ENCODE measurements at regions not wholly inside any gene's neighbourhood (a gene's known extent, or its start where the extent isn't known, plus 50 kb on each side); places are given as distances from the start of the nearest gene placed in this dataset.
"Not testable (repeated sequence)": the region's sequence is repeated elsewhere in the genome, so short reads cannot be mapped to it uniquely, and the experiment has no call there.

- peak; percentile 19 to 41 for DNase-seq (ENCODE audit: low read depth in 2 of 2)
Observed at GRCh38 chr4:9604031-9604892, 160.0 kb downstream of the DEFB131A start.

GRCh38 chr4:9604893-9605190 lies 160.6 kb downstream of the DEFB131A start:
- DNase-seq (ENCODE audit: low read depth in 2 of 2), result not testable (repeated sequence)

- no peak for DNase-seq (ENCODE audit: low read depth in 2 of 2)
Observed at GRCh38 chr4:9608300-9608699, 164.1 kb downstream of the DEFB131A start.

- not testable (repeated sequence) for DNase-seq (ENCODE audit: low read depth in 2 of 2)
Observed at GRCh38 chr4:9610321-9610720, 166.1 kb downstream of the DEFB131A start.

- DNase-seq (ENCODE audit: low read depth in 2 of 2), result no peak
Observed at GRCh38 chr4:9611101-9611500, 166.9 kb downstream of the DEFB131A start.

- not testable (repeated sequence) for DNase-seq (ENCODE audit: low read depth in 2 of 2)
Observed at GRCh38 chr4:9636411-9636810, 145.0 kb upstream of the DRD5 start.

GRCh38 chr4:9659678-9660077 lies 121.8 kb upstream of the DRD5 start:
- DNase-seq (ENCODE audit: low read depth in 2 of 2), result not testable (repeated sequence)

GRCh38 chr4:9660955-9661354 lies 120.5 kb upstream of the DRD5 start:
- DNase-seq (ENCODE audit: low read depth in 2 of 2), result not testable (repeated sequence)

- DNase-seq (ENCODE audit: low read depth in 2 of 2), result not testable (repeated sequence)
Observed at GRCh38 chr4:9670725-9671124, 110.7 kb upstream of the DRD5 start.

- DNase-seq (ENCODE audit: low read depth in 2 of 2), result not testable (repeated sequence)
Observed at GRCh38 chr4:9677357-9677756, 104.1 kb upstream of the DRD5 start.

- no peak for DNase-seq (ENCODE audit: low read depth in 2 of 2)
Observed at GRCh38 chr4:9679704-9680478, 101.5 kb upstream of the DRD5 start.

GRCh38 chr4:9683174-9683573 lies 98.3 kb upstream of the DRD5 start:
- not testable (repeated sequence) for DNase-seq (ENCODE audit: low read depth in 2 of 2)

GRCh38 chr4:9685016-9685415 lies 96.4 kb upstream of the DRD5 start:
- not testable (repeated sequence) for DNase-seq (ENCODE audit: low read depth in 2 of 2)

- DNase-seq (ENCODE audit: low read depth in 2 of 2), result no peak
Observed at GRCh38 chr4:9685692-9686091, 95.7 kb upstream of the DRD5 start.

GRCh38 chr4:9690636-9691237 lies 90.7 kb upstream of the DRD5 start:
- DNase-seq (ENCODE audit: low read depth in 2 of 2), result not testable (repeated sequence)

- DNase-seq (ENCODE audit: low read depth in 2 of 2), result peak; percentile 84 to 88
Observed at GRCh38 chr4:9691238-9692065, 90.0 kb upstream of the DRD5 start.

- not testable (repeated sequence) for DNase-seq (ENCODE audit: low read depth in 2 of 2)
Observed at GRCh38 chr4:9692791-9693491, 88.5 kb upstream of the DRD5 start.

- not testable (repeated sequence) for DNase-seq (ENCODE audit: low read depth in 2 of 2)
Observed at GRCh38 chr4:9694403-9694802, 87.0 kb upstream of the DRD5 start.

GRCh38 chr4:9695994-9696393 lies 85.4 kb upstream of the DRD5 start:
- DNase-seq (ENCODE audit: low read depth in 2 of 2), result peak in 1 of 2 donors; percentile 1

- DNase-seq (ENCODE audit: low read depth in 2 of 2), result not testable (repeated sequence)
Observed at GRCh38 chr4:9696561-9696960, 84.9 kb upstream of the DRD5 start.

- not testable (repeated sequence) for DNase-seq (ENCODE audit: low read depth in 2 of 2)
Observed at GRCh38 chr4:9702019-9702418, 79.4 kb upstream of the DRD5 start.

Data from stimulated activated CD8-positive, alpha-beta memory T cell treated with anti-CD3 and anti-CD28 coated beads, Interleukin-15, amount 100 ng/mL, for 48 hours (primary cell).